Neural cell (in vitro differentiated cells): ENCODE measurements at regions not wholly inside any gene's neighbourhood (a gene's known extent, or its start where the extent isn't known, plus 50 kb on each side); places are given as distances from the start of the nearest gene placed in this dataset.

Experiments used
- H2AFZ ChIP-seq: fragments of 200-600, 300-800 bp; sonication (generic), shearing (Covaris generic); 2 replicates; pipeline ENCODE4 v1.6.0; 2014; ENCODE audit warnings: low read depth, mild to moderate bottlenecking, antibody characterized with exemption, low read length, moderate library complexity
- H3F3A ChIP-seq: fragments of 200-600 bp; shearing (Covaris generic); 2 replicates; pipeline ENCODE4 v1.6.1; 2016; ENCODE audit warnings: mild to moderate bottlenecking, moderate library complexity, mixed read lengths, antibody characterized with exemption, low read length; ENCODE audit not compliant: insufficient read depth, poor library complexity, severe bottlenecking
- H3K27ac ChIP-seq: fragments of 200-600, 300-800 bp; sonication (generic), shearing (Covaris generic); 2 replicates; pipeline ENCODE4 v1.5.1; 2014; ENCODE audit warnings: mild to moderate bottlenecking, low read length, moderate library complexity
- H3K27me3 ChIP-seq: fragments of 300-800, 200-600 bp; sonication (generic), shearing (Covaris generic); 2 replicates; pipeline ENCODE4 v1.6.0; 2014; ENCODE audit warnings: mild to moderate bottlenecking, low read depth, low read length, moderate library complexity; ENCODE audit not compliant: insufficient read depth
- H3K36me3 ChIP-seq: fragments of 300-800, 200-600 bp; sonication (generic), shearing (Covaris generic); 2 replicates; pipeline ENCODE4 v1.5.1; 2014; ENCODE audit warnings: mild to moderate bottlenecking, antibody characterized with exemption, low read length, moderate library complexity; ENCODE audit not compliant: insufficient read depth
- H3K4me2 ChIP-seq: fragments of 300-800, 200-600 bp; sonication (generic), shearing (Covaris generic); 2 replicates; pipeline ENCODE4 v1.6.0; 2014; ENCODE audit warnings: mild to moderate bottlenecking, low read length
- H3K4me3 ChIP-seq: fragments of 300-800, 200-600 bp; sonication (generic), shearing (Covaris generic); 2 replicates; pipeline ENCODE4 v1.5.1; 2014; ENCODE audit warnings: mild to moderate bottlenecking, low read length, moderate library complexity
- H3K79me2 ChIP-seq: fragments of 200-600 bp; shearing (Covaris generic); replicated peaks from 2 replicates; pipeline ENCODE4 v1.6.0; 2014; ENCODE audit warnings: mild to moderate bottlenecking, low read length, moderate library complexity; ENCODE audit not compliant: insufficient read depth
- H3K9ac ChIP-seq: fragments of 300-800, 200-600 bp; sonication (generic), shearing (Covaris generic); 2 replicates; pipeline ENCODE4 v1.6.1; 2016; ENCODE audit warnings: mild to moderate bottlenecking, low read length, mixed read lengths
- H3K9me2 ChIP-seq: fragments of 200-600 bp; shearing (Covaris generic); 2 replicates; pipeline ENCODE4 v1.6.1; 2016; ENCODE audit warnings: mild to moderate bottlenecking, low read length, mixed read lengths; ENCODE audit not compliant: insufficient read depth
- H3K9me3 ChIP-seq: fragments of 200-600, 300-800 bp; sonication (generic), shearing (Covaris generic); 2 replicates; pipeline ENCODE4 v1.6.1; 2016; ENCODE audit warnings: mild to moderate bottlenecking, mixed run types, low read length, moderate library complexity, mixed read lengths
- H4K20me1 ChIP-seq: fragments of 200-600 bp; shearing (Covaris generic); 2 replicates; pipeline ENCODE4 v1.6.1; 2016; ENCODE audit warnings: mild to moderate bottlenecking, mixed run types; ENCODE audit not compliant: insufficient read depth
- CTCF ChIP-seq: fragments of 450-650 bp; IDR thresholded peaks from 2 replicates; pipeline ENCODE4 v1.5.1; 2014; ENCODE audit warnings: antibody characterized with exemption, mild to moderate bottlenecking, moderate library complexity; ENCODE audit not compliant: poor library complexity, severe bottlenecking
- EP300 ChIP-seq: fragments of 450-650 bp; conservative IDR thresholded peaks from 2 replicates; pipeline ENCODE4 v1.6.1; 2014; ENCODE audit warnings: antibody characterized with exemption, mild to moderate bottlenecking, moderate library complexity; ENCODE audit not compliant: poor library complexity, severe bottlenecking
- EZH2 ChIP-seq: fragments of 200-600, 300-800 bp; shearing (Covaris generic), sonication (generic); IDR thresholded peaks from 2 replicates; pipeline ENCODE4 v1.6.1; 2014; ENCODE audit warnings: antibody characterized with exemption, low read length, borderline replicate concordance, mild to moderate bottlenecking; ENCODE audit not compliant: insufficient read depth, poor library complexity, severe bottlenecking
- MXI1 ChIP-seq: fragments of 450-650 bp; conservative IDR thresholded peaks from 2 replicates; pipeline ENCODE4 v1.6.1; 2014; ENCODE audit warnings: antibody characterized with exemption, mild to moderate bottlenecking; ENCODE audit not compliant: poor library complexity, severe bottlenecking
- POLR2AphosphoS5 ChIP-seq: IDR thresholded peaks from 2 replicates; pipeline ENCODE4 v1.6.1; 2012
- RAD21 ChIP-seq: fragments of 450-650 bp; conservative IDR thresholded peaks from 2 replicates; pipeline ENCODE4 v1.6.1; 2014; ENCODE audit warnings: antibody characterized with exemption, mild to moderate bottlenecking, moderate library complexity
- REST ChIP-seq: IDR thresholded peaks from 2 replicates; pipeline ENCODE4 v1.6.1; 2012; ENCODE audit warnings: borderline replicate concordance
- SMC3 ChIP-seq: fragments of 450-650 bp; conservative IDR thresholded peaks from 2 replicates; pipeline ENCODE4 v1.6.1; 2014; ENCODE audit warnings: antibody characterized with exemption, mild to moderate bottlenecking, moderate library complexity; ENCODE audit not compliant: poor library complexity
- TAF1 ChIP-seq: IDR thresholded peaks from 2 replicates; pipeline ENCODE4 v1.6.1; 2012; ENCODE audit warnings: low read depth

- H3K9me2 ChIP-seq: no peaks in the 10 kb centered on the region
- no peak overlapping the region for H3K4me2 ChIP-seq
- no peaks in the 10 kb centered on the region for H3K36me3 ChIP-seq
- H3K9ac ChIP-seq: no peak overlapping the region
- H3F3A ChIP-seq: no peaks in the 10 kb centered on the region
- TF ChIP-seq EP300 (no peak), SMC3 (no peak), RAD21 (no peak), EZH2 (no peak), CTCF (no peak), POLR2AphosphoS5 (no peak), REST (no peak), TAF1 (no peak), MXI1 (no peak)
- no peak overlapping the region for H3K27ac ChIP-seq
- no peak overlapping the region for H2AFZ ChIP-seq
- no peaks in the 10 kb centered on the region for H3K9me3 ChIP-seq
- H4K20me1 ChIP-seq: no peaks in the 10 kb centered on the region
- no peaks in the 10 kb centered on the region for H3K79me2 ChIP-seq
- no peak overlapping the region for H3K4me3 ChIP-seq
- H3K27me3 ChIP-seq: no peaks in the 10 kb centered on the region
These were observed 237.0 kb upstream of the CDH20 start for GRCh38 chr18:61096226-61096625.

- no peaks in the 10 kb centered on the region for H3K27me3 ChIP-seq
- H3K27ac ChIP-seq: no peak overlapping the region
- no peak overlapping the region for H3K4me3 ChIP-seq
- H3K9me3 ChIP-seq: no peaks in the 10 kb centered on the region
- H3K79me2 ChIP-seq: no peaks in the 10 kb centered on the region
- no peak overlapping the region for H3K9ac ChIP-seq
- H4K20me1 ChIP-seq: no peaks in the 10 kb centered on the region
- no peaks in the 10 kb centered on the region for H3K9me2 ChIP-seq
- TF ChIP-seq MXI1: no peak
- TF ChIP-seq EZH2: no peak
- TF ChIP-seq POLR2AphosphoS5: no peak
- no peak for TF ChIP-seq RAD21
- no peak for TF ChIP-seq SMC3
- no peak for TF ChIP-seq EP300
- no peak for TF ChIP-seq CTCF
- TF ChIP-seq TAF1: no peak
- TF ChIP-seq REST: no peak
- H3F3A ChIP-seq: no peaks in the 10 kb centered on the region
- H3K36me3 ChIP-seq: no peaks in the 10 kb centered on the region
- H2AFZ ChIP-seq: no peak overlapping the region
- H3K4me2 ChIP-seq: no peak overlapping the region
These were observed 226.1 kb upstream of the CDH20 start for GRCh38 chr18:61107113-61107512.
